ENCODE measurements at regions not wholly inside any gene's neighbourhood (a gene's known extent, or its start where the extent isn't known, plus 50 kb on each side); places are given as distances from the start of the nearest gene placed in this dataset.
"Not testable (repeated sequence)": the region's sequence is repeated elsewhere in the genome, so short reads cannot be mapped to it uniquely, and the experiment has no call there.

DNA sequence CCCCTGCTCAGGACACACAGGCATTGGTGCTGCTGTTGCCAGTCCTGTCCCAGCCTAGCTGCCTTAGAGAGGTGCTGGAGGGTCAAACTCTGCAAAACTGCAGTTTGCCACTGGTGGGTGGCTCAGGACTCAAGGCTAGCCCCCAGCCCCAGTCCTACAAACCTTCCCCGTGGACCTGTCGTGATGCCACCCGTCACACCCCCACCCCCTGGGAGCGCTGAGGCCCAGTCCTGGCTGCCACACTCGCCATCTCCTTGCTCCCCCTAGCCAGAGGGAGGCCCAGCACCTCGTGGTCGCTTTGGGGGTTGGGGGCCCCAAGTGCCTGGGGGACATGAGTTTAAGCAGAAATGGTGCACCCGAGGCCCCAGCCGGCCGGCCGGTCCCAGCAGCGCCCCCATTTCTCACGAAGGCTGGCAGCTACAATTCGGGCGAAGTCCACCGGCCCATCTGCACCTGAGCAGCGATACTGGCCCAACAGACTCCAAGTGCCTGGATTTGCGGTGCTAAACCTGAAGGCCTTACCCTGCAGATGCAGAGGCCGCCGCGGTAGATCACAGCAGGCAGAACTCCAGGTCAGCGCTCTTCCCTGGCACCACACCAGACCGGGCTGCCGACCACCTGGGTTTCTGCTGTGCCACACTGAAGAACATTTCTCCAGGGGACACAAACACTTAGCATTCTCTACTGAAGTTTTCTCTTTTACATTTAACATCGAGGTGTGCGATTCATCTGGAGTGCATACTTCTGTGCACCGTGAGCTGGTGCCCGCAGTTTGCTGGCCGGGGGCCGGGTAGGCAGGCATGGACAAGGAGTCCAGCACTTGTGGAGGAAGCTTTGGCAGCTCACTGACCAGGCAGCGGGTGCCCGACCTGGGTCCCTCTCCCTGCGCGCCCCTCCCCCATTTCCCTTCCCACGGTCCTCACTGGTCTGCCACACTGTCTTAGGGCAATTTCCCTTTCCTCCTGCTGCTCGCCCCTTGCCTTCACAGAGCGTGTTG is 130.0 kb downstream of the KCNJ12 start:
- H3K27me3 ChIP-seq (ENCODE audit: control insufficient read depth, insufficient read depth, low read length): peaks cover 18% of the 10 kb centered on the region
- H3K4me3 ChIP-seq (ENCODE audit: low read length): no peak overlapping the region
- H3K27ac ChIP-seq (ENCODE audit: low read length): no peak overlapping the region
- 100% methylated on average over 1 of the region's 37 CpGs for WGBS (ENCODE audit: insufficient coverage, low lambda C conversion rate)
- no peaks in the 10 kb centered on the region for H3K9me3 ChIP-seq (ENCODE audit: control insufficient read depth, low read depth, low read length)
- no peaks in the 10 kb centered on the region for H3K36me3 ChIP-seq (ENCODE audit: control insufficient read depth, insufficient read depth, low read length)
- no peak for DNase-seq
- H3K4me1 ChIP-seq (ENCODE audit: control insufficient read depth, insufficient read depth, low read length): no peaks in the 10 kb centered on the region

DNA sequence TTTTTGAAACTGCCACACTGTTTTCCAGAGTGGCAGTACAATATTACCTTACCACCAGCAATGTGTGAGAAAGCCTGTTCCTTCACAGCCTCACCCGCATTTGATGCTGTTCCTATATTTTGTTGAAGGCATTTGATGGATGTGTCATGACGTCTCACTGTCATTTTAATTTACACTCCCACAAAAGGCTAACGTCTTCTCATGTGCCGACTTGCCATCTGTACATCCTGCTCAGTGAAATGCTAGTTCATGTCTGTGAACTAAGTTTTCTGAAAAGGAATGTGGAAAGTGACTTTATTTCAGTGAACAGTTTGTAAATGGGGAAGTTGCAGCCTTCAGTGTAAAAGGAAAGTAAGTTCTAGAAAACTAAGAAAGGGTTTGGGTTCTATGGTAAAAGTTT is 131.6 kb downstream of the KCNJ12 start:
- H3K9me3 ChIP-seq (ENCODE audit: control insufficient read depth, low read depth, low read length); DNase-seq; H3K36me3 ChIP-seq (ENCODE audit: control insufficient read depth, insufficient read depth, low read length); H3K4me1 ChIP-seq (ENCODE audit: control insufficient read depth, insufficient read depth, low read length); H3K27ac ChIP-seq (ENCODE audit: low read length); H3K4me3 ChIP-seq (ENCODE audit: low read length): not testable (repeated sequence)
- no CpG with 5 or more reads among the region's 4 CpGs for WGBS (ENCODE audit: insufficient coverage, low lambda C conversion rate)
- peaks cover 28% of the 10 kb centered on the region for H3K27me3 ChIP-seq (ENCODE audit: control insufficient read depth, insufficient read depth, low read length)

DNA sequence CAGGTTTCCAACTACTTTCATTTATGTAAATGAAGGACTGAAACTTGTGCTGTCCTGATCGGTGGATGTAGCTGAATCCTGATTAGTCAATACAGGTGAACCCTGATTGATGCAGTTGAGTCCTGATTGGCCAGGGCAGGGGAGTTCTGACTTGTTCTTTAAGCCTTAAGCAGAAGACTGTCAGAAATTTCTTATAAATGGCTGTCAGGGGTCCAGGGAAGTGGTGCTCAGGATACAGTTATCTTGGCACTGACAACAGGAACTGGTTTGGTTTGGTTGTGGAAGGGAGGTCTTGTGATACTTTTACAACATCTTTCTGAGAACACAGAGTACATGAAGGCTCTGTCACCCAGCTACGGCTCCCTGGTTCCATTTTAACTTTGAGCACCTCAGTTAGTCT is 132.1 kb downstream of the KCNJ12 start:
- H3K36me3 ChIP-seq (ENCODE audit: control insufficient read depth, insufficient read depth, low read length): no peaks in the 10 kb centered on the region
- no peak for DNase-seq
- peaks cover 3% of the 10 kb centered on the region for H3K4me1 ChIP-seq (ENCODE audit: control insufficient read depth, insufficient read depth, low read length)
- H3K27ac ChIP-seq (ENCODE audit: low read length): no peak overlapping the region
- peaks cover 4% of the 10 kb centered on the region for H3K9me3 ChIP-seq (ENCODE audit: control insufficient read depth, low read depth, low read length)
- H3K4me3 ChIP-seq (ENCODE audit: low read length): no peak overlapping the region
- peaks cover 28% of the 10 kb centered on the region for H3K27me3 ChIP-seq (ENCODE audit: control insufficient read depth, insufficient read depth, low read length)
- WGBS (ENCODE audit: insufficient coverage, low lambda C conversion rate): 100% methylated on average over 1 of the region's 2 CpGs

DNA sequence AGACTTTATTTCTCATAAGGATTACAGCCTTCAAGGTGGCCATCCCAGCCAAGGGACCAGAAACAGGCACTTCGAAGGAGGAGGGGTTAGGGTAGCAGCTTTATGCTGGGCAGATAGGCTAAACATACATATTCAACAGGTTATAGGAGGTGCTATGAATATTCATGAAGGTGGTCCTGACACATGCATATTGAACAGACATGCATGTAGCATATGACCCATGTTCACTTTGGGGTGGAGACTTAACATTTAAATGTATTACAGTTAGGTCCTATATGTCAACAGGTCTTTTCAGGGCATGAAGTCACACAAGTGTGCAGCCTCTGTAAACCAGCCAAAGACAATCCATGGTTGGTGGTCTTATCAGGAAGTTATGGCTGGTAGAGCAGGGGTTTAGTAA is 133.2 kb downstream of the KCNJ12 start:
- H3K36me3 ChIP-seq (ENCODE audit: control insufficient read depth, insufficient read depth, low read length); H3K27ac ChIP-seq (ENCODE audit: low read length); H3K4me3 ChIP-seq (ENCODE audit: low read length); H3K9me3 ChIP-seq (ENCODE audit: control insufficient read depth, low read depth, low read length); H3K4me1 ChIP-seq (ENCODE audit: control insufficient read depth, insufficient read depth, low read length); DNase-seq: not testable (repeated sequence)
- peaks cover 28% of the 10 kb centered on the region for H3K27me3 ChIP-seq (ENCODE audit: control insufficient read depth, insufficient read depth, low read length)
- WGBS (ENCODE audit: insufficient coverage, low lambda C conversion rate): no CpG with 5 or more reads among the region's 1 CpG

DNA sequence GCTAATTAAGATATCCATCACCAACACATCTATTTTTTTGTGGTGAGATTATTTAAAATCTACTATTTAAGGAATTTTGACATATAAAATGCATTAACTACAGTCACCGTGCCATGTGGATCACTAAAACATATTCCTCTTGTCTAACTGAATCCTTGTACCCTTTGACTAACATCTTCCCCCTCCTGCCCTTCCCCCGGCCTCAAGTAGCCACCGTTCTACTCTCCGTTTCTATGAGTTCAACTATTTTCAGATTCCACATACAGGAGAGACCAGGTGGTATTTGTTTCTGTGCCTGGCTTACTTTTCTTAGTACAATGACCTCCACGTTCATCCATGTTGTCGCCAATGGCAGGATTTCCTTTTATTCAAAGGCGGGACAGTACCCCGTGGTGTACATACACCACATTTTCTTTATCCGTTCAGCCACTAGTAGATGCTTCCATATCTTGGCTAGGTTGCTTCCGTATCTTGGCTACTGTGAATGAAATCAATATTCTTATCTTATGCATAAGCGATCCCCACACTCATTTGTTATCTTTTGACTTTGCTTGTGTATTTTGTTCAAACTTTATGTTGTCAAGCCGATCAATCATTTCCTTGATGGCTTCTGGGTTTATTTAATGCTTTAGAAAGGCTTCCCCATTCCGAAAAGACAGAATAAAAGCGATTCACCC is 134.7 kb downstream of the KCNJ12 start:
- Histone ChIP-seq H3K27me3 (ENCODE audit: control insufficient read depth, insufficient read depth, low read length) (peaks cover 28% of the 10 kb centered on the region), H3K27ac (ENCODE audit: low read length) (no peak overlapping the region), H3K9me3 (ENCODE audit: control insufficient read depth, low read depth, low read length) (peaks cover 4% of the 10 kb centered on the region), H3K36me3 (ENCODE audit: control insufficient read depth, insufficient read depth, low read length) (no peaks in the 10 kb centered on the region), H3K4me3 (ENCODE audit: low read length) (peak overlapping the region; percentile 44), H3K4me1 (ENCODE audit: control insufficient read depth, insufficient read depth, low read length) (peaks cover 3% of the 10 kb centered on the region)
- peak in 1 of 2 donors; percentile 23 for DNase-seq
- 0% methylated on average over 5 of the region's 14 CpGs for WGBS (ENCODE audit: insufficient coverage, low lambda C conversion rate)

DNA sequence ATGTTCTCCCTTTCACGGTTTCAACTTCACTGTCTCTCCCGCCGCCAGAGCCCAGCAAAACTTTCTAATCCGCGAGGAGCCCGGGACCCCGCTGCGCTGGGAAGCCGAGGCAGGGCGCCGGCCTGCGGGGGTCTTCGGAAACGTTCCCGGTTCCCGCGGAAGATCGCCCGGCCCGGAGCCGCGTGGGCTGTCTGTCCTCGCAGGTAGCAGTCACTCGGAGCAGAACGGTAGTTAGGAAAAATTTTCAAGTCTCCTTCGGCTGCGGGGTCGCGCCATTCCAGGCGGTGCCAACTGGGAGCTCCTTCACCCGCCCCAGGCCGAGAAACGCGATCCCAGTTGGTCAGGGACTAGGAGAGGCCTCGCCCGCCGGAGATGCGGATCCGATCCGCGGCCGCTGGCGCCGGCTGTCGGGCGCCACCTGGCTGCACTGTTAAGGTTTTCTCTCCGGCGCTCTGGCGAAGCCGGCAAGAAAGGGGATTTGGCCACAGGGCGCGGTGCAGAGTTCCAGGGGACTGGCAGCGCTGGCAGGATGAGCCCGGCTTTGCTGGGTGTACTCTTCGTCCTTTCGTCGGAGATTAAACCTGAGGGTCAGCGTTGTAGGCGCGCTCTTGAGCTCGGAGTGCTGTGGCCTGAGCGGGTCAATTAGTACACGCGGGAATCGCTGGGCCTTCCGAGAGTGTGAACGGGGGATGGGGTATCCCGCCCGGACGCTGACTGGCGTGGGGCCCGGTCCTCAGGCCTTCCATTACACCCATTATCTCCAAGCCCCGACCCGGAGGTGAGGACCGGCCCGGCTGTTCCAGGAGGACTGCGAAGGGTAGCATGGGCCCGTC is 135.4 kb downstream of the KCNJ12 start:
- 0% methylated on average over 2 of the region's 78 CpGs for WGBS (ENCODE audit: insufficient coverage, low lambda C conversion rate)
- Histone ChIP-seq H3K4me3 (ENCODE audit: low read length) (peak overlapping the region; percentile 44), H3K27me3 (ENCODE audit: control insufficient read depth, insufficient read depth, low read length) (peaks cover 28% of the 10 kb centered on the region), H3K27ac (ENCODE audit: low read length) (no peak overlapping the region), H3K9me3 (ENCODE audit: control insufficient read depth, low read depth, low read length) (peaks cover 4% of the 10 kb centered on the region), H3K36me3 (ENCODE audit: control insufficient read depth, insufficient read depth, low read length) (no peaks in the 10 kb centered on the region), H3K4me1 (ENCODE audit: control insufficient read depth, insufficient read depth, low read length) (peaks cover 3% of the 10 kb centered on the region)
- DNase-seq: peak; percentile 68 to 80

DNA sequence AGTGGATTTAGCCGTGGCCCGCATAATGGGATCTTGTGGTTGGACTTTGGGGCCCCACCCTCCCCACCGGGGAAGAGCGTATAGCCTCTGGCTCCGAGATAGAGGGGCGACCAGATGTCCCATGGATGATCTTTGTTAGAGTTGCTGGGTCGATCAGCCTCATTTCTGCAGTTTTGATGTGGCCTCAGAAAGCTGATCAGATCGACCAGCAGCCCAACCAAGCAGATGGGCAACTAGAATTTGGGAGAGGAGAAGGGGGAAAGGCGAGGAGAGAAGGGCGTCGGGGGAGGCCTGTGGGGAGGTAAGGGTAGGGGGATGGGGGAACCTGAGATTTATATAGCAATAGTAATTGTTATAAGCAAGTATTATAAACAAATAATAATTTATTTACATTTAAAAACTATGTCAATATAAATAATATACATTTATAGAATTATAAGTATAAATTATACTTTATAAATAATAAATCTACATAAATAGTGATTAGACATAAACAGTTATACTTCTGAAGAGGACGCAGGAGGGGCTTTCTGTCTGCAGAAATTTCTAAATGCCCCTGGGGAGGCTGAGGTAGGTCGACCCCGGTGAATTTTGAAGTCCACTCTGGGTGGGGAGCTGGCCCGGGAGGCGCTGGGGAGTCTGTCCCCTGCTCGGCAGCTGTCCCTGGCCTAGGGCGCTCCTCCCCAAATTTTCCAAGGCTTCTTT is 136.3 kb downstream of the KCNJ12 start:
- Histone ChIP-seq H3K9me3 (ENCODE audit: control insufficient read depth, low read depth, low read length) (peaks cover 4% of the 10 kb centered on the region), H3K4me3 (ENCODE audit: low read length) (no peak overlapping the region), H3K36me3 (ENCODE audit: control insufficient read depth, insufficient read depth, low read length) (no peaks in the 10 kb centered on the region), H3K27ac (ENCODE audit: low read length) (no peak overlapping the region), H3K4me1 (ENCODE audit: control insufficient read depth, insufficient read depth, low read length) (peaks cover 3% of the 10 kb centered on the region), H3K27me3 (ENCODE audit: control insufficient read depth, insufficient read depth, low read length) (peaks cover 28% of the 10 kb centered on the region)
- no peak for DNase-seq
- 44% methylated on average over 5 of the region's 18 CpGs for WGBS (ENCODE audit: insufficient coverage, low lambda C conversion rate)

DNA sequence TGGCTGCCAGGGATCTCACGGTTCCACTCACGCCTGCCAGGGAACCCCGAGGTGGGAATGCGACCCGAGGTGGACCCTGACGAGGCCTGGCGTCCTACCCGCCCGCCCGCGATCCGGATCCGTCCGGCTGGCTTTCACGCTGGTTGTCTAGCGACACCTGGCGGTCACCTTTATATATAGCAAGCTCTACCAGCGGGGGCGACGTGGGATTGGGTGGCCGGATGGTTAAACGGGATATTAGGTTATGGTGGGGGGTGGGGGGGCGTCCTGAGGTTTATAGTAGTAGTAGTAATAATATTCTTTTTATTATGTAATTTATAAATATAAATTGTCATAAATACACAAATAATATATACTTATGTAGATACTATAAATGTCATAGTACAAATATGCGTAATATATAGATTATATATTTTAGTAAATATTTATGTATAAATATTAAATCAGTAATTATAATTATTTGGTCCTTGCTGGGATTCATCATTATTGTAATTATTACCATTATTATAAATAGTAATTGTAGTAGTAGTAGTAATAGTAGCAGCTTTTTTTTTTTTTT is 136.9 kb downstream of the KCNJ12 start:
- peaks cover 28% of the 10 kb centered on the region for H3K27me3 ChIP-seq (ENCODE audit: control insufficient read depth, insufficient read depth, low read length)
- no peak overlapping the region for H3K4me3 ChIP-seq (ENCODE audit: low read length)
- H3K36me3 ChIP-seq (ENCODE audit: control insufficient read depth, insufficient read depth, low read length): no peaks in the 10 kb centered on the region
- H3K4me1 ChIP-seq (ENCODE audit: control insufficient read depth, insufficient read depth, low read length): peaks cover 5% of the 10 kb centered on the region
- no peak overlapping the region for H3K27ac ChIP-seq (ENCODE audit: low read length)
- peak; percentile 64 to 72 for DNase-seq
- 83% methylated on average over 1 of the region's 24 CpGs for WGBS (ENCODE audit: insufficient coverage, low lambda C conversion rate)
- H3K9me3 ChIP-seq (ENCODE audit: control insufficient read depth, low read depth, low read length): peaks cover 4% of the 10 kb centered on the region

DNA sequence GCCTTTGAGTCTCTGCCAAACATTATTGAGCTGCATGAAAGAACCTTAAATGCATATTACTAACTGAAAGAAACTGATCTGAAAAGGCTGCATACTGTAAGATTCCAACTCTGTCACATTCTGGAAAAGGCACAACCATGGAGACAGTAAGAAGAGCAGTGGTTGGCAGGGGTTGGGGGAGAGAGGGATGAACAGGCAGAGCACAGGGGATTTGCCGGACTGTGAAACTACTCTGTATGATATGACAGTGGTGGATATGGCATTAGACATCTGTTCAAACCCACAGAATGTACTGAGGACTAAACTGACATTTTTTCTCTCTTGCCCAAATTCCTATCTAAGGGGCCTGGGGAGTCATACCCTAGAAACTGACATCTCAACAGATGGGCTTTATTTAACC is 138.4 kb downstream of the KCNJ12 start:
- not testable (repeated sequence) for H3K36me3 ChIP-seq (ENCODE audit: control insufficient read depth, insufficient read depth, low read length); H3K9me3 ChIP-seq (ENCODE audit: control insufficient read depth, low read depth, low read length); H3K4me3 ChIP-seq (ENCODE audit: low read length); H3K27ac ChIP-seq (ENCODE audit: low read length); DNase-seq
- H3K4me1 ChIP-seq (ENCODE audit: control insufficient read depth, insufficient read depth, low read length): peaks cover 12% of the 10 kb centered on the region
- peaks cover 24% of the 10 kb centered on the region for H3K27me3 ChIP-seq (ENCODE audit: control insufficient read depth, insufficient read depth, low read length)
- WGBS (ENCODE audit: insufficient coverage, low lambda C conversion rate): no CpG with 5 or more reads among the region's 1 CpG
